C4-2B (cell line): ENCODE measurements at regions not wholly inside any gene's neighbourhood (a gene's known extent, or its start where the extent isn't known, plus 50 kb on each side); places are given as distances from the start of the nearest gene placed in this dataset.

Source experiments
- H3K27ac ChIP-seq: fragments of 450-650 bp; 2 replicates; pipeline ENCODE4 v1.5.1; 2017
- CTCF ChIP-seq: fragments of 450-650 bp; conservative IDR thresholded peaks from 2 replicates; pipeline ENCODE4 v1.5.1; 2017; ENCODE audit warnings: mild to moderate bottlenecking
- ZFX ChIP-seq: fragments of 450-650 bp; IDR thresholded peaks from 2 replicates; pipeline ENCODE4 v1.6.1; 2017

- TF ChIP-seq ZFX (no peak), CTCF (no peak)
- no peak overlapping the region for H3K27ac ChIP-seq
Observed at GRCh38 chr18:77906103-77906892, 656.6 kb downstream of the GALR1 start.

- no peak overlapping the region for H3K27ac ChIP-seq
- TF ChIP-seq CTCF = no peak
- TF ChIP-seq ZFX = no peak
Observed at GRCh38 chr18:77910347-77910746, 660.7 kb downstream of the GALR1 start.

GRCh38 chr18:77911971-77912605 lies 662.4 kb downstream of the GALR1 start:
- no peak overlapping the region for H3K27ac ChIP-seq

GRCh38 chr18:77918730-77919129 lies 669.1 kb downstream of the GALR1 start:
- no peak overlapping the region for H3K27ac ChIP-seq

More at GRCh38 chr18:77911971-77912605, 662.4 kb downstream of the GALR1 start:
- no peak for TF ChIP-seq CTCF
- TF ChIP-seq ZFX = no peak

GRCh38 chr18:77919923-77920322 lies 670.3 kb downstream of the GALR1 start:
- H3K27ac ChIP-seq = no peak overlapping the region
- TF ChIP-seq CTCF = no peak
- TF ChIP-seq ZFX = no peak

More at GRCh38 chr18:77918730-77919129, 669.1 kb downstream of the GALR1 start:
- TF ChIP-seq ZFX (no peak), CTCF (no peak)

GRCh38 chr18:77935342-77935741 lies 685.7 kb downstream of the GALR1 start:
- TF ChIP-seq ZFX = no peak
- no peak for TF ChIP-seq CTCF
- H3K27ac ChIP-seq = no peak overlapping the region

- no peak overlapping the region for H3K27ac ChIP-seq
- TF ChIP-seq CTCF = no peak
- TF ChIP-seq ZFX = no peak
Observed at GRCh38 chr18:77940566-77940965, 690.9 kb downstream of the GALR1 start.
